Fibroblast of skin of scalp (primary cell): ENCODE measurements at regions not wholly inside any gene's neighbourhood (a gene's known extent, or its start where the extent isn't known, plus 50 kb on each side); places are given as distances from the start of the nearest gene placed in this dataset.
A peak's percentile ranks its signal among the peaks of the same experiment; 100 is the strongest.
"Not testable (repeated sequence)": the region's sequence is repeated elsewhere in the genome, so short reads cannot be mapped to it uniquely, and the experiment has no call there.

Experiments
- DNase-seq: peaks from one replicate; pipeline ENCODE4 v3.0.0-alpha.2; 2013

DNA sequence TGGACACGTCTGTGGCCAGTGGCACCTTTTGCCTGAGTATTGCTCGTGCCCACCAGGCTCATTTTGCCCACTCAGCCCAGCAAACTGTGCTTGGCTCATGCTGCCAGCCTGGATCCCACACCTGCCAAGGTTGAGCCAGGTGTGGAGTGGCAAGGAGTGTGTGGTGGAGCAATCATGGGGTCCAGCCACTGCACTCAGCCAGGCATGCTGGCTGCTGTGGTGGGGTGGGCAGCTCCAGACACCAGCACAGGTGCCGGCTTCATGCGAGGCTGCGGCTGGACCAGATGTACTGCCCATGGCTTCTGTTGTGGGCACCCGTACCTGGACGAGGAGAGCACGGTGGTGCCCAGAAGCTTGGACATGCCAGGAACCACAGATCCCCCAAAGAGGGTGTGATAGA, 364.1 kb downstream of the TMEM38B start:
- DNase-seq: no peak

DNA sequence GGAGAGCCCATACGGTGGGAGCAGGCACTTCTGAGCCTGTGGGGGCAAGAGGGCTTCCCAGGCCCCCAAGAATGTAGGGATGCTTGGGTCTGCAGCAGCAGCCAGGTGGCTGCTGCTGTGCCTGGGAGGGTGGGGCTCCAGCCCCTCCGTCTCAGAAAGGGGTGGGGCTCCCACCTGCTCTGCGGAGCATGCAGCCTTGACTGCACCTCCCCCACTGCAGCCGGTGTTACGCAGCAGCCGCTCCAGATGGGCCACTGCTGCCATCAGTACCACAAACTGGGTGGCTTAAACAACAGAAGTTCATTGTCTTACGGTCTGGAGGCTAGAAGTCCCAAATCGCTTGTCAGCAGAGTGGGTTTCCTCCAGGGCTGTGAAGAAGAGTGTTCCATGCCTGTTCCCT, 365.5 kb downstream of the TMEM38B start:
- no peak for DNase-seq

DNA sequence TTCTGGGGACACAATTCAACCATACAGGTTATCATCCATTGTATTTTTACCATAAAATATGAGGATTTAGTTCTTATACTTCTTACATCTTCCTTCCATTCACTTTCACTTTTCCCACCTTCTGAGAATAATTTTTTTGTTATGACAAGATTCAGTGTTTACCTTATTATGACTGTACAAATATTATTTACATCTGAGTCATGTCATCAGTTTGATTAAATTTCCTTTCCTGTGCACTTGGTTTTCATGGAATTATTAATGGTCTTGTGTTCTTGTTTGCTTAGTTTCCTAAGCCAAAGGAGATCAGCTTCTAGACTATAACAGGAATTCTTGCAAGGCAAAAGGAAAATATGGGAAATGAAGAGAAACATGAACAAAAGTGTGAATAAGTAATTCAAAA, 366.5 kb downstream of the TMEM38B start:
- no peak for DNase-seq

DNA sequence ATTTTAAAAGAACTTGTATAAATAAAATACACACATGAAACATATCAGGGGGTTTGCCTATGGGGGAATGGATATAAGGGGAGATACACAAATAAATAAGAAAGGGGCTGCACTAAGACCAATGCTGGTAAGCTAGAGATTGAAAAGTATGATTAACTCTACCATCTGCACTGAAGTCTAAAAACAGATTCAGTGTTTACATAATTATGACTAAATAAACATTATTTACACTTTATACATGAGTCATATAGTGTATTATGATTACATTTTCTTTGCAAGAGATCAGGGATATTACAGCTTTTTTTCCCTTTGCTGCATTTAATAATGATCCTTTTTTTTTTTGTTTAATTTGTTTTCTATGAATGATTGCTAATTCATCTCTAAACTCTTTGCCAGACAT, 367.9 kb downstream of the TMEM38B start:
- DNase-seq: no peak

DNA sequence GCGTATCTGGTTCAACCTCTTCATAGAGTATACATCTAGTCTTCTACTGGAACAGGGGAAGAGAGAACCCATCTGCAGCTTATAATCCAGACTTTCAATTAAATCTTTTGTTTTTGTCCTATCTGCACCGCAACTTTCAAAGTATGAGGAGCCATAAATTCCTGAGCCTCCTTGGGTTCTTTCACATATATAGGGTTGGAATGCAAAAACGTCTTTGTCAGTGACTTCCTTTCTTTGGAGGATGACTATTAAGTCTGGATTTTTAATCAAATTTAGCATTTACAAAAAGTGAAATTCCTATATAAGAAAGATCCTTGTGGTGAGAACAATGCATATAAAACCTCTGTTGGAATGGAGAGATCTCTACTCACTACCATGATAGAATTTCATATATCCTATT, 370.8 kb downstream of the TMEM38B start:
- DNase-seq: peak; percentile 71

DNA sequence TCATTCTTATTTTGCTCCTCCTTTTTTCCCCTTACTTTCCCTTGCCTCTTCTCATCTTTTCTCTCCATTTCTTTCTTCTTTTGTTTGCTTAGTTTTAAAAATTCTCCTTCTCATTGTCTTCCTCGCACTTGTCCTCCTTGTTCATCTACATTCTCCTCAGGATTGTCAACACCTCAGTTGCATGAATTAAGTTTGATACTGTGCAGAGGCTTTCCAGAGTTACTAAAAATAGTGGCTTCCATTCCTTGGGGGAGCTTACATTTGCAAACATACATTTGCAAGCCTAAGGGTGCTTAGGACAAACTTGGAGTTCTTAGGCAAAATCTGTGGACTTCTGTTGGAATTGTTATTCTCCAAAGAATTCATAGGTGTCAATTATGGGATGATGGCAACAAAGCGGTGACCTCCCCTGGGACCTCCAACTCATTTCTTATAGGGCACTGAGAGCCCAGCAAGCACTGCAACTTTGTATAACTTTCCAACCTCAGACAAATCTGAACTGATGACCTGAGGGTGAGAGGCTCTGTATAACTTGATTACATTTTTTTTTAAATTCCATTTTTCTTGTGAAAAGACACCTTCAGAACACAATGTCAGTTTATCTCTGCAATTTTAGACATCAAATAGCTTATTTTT, 371.4 kb downstream of the TMEM38B start:
- no peak for DNase-seq

DNA sequence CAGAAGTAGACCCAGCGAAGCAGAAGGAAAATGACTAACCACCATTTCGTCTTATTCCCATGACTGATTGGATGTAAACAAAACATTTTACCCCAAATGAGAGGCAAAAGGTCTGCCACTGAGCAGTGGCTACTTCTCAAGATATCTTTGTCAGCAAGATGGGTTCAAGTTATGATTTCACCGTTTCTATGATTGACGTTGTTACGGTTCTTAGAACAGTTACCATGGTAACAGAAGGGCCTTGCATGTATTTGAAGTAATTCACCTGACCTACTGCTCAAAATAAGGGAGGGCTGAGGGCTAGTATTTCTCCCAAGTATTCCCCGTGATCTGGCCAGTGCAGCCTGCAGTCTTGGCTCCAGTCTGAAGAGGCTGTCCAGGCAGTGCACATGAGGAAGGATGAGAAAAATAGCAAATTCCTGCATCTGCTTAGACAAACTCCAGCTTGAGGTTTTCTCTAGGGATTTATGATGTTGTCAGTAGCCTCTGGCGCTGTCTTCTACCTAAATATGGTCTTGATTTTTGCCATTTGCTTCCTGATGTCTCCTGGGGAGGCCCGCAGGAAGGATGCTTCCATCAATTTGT, 372.7 kb downstream of the TMEM38B start:
- peak; percentile 49 for DNase-seq

DNA sequence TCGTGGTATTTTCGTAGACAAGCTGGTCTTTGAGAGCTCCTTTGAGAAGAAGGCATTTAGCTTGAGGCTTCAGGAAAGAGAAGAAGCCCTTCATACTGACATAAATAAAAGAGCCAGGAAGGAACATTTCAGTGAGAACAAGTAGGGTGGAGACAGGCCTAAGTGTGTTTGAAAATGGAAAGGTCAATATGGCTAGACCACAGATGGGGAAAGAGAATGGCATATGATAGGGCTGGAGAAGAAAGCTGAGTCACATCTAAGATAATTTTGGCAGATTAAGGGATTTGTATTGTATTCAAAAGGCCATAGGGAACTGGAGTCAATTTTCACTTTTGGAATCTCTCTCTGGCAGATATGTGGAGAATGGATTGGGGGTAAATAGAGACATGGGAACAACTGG, 374.9 kb downstream of the TMEM38B start:
- DNase-seq: no peak

DNA sequence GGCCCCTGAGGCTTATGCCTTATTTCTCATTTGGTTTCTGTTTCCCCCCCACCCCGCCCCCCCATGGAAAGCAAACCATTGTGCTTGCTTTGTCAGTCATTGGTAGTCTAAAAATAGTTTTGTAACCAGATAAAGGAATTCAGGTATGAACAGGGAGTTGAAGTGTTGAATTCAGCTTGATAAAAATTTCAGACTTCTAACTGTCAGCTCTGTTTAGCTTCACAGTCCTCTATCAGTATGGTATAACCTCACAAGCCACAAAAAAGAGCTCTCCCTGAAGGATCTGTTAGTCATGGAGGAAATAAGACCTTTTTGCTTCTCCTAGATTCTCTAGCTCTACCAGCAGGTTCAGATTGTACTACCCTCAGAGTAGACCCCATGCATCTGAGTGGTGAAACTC, 378.1 kb downstream of the TMEM38B start:
- no peak for DNase-seq

DNA sequence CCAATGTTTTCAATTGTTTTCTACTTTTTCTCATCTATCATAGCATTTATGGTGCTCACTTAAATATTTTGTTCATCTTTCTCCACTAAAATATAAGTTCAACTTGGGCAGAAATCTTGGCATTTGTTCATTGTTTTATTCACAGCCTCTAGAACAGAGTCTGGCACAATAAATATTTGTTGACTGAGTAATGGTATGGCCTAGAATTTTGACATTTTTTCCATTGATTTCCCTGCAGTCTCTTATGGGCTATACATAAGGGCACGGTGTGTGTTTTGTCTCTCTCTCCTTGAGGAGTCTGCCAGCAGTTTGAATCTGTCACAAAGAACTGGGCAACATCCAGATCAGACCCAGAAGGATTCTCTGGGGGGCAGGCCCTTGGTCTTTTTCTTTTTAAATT, 379.7 kb downstream of the TMEM38B start:
- DNase-seq: peak; percentile 31

DNA sequence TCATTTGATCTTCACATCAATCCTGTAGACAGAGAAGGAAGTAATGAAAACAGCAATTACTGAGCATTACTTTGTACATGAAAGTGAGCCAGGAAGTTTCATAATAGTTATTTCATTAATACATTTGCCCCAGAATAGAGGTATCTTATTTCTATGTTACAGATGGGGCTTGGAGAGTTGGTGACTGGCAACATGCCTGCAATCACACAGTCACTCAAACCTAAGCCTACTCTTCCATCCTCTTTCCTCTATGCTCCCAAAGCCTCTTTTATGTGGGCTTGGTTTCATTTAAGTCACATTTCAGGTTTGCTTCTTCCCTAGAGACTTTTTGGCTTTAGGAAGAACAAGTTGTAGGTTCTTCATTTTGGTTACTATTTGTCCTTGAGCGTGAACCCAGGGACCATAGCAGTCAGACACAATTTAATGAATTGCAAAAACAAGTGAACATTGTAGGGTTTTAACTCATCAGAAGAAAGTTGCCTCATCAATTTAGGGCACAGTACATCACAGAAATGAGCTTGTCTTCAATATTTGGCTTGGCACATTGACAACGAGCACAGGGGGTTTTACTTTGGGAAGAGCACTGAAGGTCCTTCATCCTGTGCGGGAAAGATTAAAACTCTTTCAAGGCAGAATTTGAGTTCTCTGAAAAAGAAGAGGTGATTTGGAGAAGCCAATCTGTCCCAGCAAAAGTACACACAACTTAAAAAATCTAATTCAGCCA, 381.1 kb downstream of the TMEM38B start:
- DNase-seq: peak; percentile 82

DNA sequence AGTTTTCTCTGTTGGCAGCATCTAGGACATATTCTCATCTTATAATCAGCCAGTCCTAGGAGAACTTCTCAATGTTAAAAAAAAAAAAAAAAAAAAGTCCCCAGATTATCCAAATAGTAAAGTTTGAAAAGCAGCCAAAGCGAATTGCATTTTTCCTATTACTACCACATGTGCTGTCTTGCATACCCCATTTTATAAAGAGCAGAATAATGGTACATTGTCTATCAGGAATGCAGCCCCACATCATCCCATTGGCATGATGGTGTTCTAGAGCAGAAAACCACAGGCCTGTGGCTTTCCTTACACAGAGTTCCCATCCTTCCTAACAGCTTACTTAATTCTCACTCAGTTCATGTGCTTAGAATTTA, 381.6 kb downstream of the TMEM38B start:
- peak; percentile 99 for DNase-seq

DNA sequence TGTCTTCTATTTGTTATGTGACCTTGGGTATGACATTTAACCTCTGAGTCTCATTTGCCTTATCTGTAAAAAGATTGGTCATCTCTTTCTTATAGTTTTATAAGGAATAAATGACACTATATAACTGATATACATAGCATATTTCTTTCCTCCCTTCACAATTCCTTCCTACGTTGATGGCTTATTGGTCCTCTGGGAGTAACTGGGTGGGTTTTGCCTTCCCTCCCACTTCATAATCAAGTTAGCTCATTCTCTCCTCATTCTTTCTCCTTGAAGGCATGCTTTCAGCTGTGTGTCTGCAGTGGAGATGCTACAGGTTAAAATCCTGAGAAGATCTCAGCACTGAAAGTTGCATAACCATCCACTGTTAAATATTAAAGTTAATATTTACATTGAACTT, 382.4 kb downstream of the TMEM38B start:
- DNase-seq: no peak

DNA sequence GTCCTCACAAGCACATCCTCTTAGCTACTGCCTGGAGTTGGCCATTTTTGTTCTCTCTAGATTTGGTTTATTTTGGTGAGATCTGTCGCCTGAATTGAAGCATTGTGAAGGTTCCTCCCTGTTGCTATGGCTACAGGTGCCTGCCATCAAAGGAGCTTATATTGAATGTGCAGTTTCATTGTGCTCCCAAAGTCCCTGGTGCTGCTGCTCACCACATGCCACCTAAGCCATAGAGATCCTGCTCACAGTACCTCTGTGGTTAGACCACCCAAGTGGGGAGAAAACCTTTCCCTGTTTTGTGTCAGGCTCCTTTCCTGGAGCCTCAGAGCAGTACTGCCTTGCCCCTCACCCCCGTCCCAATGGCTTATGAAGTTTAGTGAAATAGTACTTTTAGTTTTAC, 383.4 kb downstream of the TMEM38B start:
- no peak for DNase-seq

DNA sequence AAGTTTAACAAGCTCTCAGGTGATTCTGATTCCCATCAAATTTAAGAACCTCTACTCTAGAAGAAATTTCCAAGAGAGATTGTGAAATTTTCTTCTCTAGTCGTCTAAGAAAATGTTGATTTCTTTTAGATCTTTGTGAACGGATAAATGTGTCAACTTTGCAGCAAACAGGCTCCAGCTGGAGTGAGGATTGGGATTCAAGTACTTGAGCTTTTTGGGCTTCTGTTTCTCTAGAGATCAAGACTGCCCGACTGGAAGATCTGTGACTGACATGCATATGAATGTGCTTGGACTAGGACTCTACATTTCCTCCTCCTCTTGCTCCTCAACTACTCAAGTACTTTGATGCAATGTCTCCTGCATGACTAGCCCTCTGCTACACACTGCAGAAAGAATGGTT, 388.3 kb downstream of the TMEM38B start:
- DNase-seq: no peak

DNA sequence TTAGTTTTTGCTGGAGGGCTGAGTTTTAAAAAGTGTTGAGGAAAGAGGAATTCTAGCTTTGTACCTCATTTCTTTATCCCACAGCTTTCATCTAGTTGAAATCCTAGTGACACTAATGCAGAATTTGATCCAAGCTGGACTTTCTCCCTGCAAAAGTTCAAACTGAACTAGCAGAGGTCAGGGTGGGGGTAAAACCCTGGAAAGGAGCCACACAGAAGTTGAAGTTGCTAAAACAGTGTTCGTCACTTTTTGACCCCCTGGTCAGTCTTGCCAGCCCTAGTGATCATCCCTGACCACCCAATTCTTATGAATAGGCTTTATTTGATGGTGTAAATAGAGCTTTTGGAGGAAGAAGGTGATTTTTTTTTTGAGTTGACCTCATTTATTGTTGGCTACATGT, 390.4 kb downstream of the TMEM38B start:
- DNase-seq: no peak

DNA sequence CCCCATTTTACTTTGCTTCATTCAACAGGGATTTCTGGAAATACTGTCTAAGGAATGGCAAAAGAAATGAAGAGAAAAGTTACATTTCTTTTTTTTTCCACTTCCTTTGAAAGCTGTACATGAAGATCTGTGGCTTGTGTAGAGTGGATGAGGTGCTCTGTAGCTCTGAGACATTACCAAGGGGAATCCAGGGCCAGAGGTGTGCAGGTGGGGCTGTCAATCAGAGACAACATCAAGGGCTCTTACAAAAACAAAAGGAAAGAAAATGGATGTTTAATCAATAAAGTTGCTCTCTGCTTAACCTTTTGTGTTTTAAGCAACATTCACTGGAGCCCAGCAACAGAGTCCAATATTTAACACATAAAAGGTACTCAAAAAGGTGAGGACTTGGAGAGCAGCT, 391.1 kb downstream of the TMEM38B start:
- DNase-seq: no peak

DNA sequence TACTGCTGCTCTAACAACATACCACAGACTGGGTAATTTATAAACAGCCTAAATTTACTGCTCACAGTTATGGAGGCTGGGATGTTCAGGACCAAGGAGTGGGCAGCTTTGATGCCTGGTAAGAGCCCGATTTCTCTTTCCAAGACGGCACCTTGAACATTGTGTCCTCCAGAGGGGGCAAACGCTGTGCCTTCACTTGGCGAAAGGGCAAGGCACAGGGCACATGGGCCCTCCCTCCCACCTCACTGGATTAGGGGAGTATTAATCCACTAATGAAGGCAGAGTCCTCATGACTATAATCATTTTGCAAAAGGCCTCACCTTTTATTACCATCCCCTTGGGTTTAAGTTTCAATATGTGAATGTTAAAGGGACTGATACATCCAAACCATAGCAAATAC, 397.7 kb downstream of the TMEM38B start:
- no peak for DNase-seq

DNA sequence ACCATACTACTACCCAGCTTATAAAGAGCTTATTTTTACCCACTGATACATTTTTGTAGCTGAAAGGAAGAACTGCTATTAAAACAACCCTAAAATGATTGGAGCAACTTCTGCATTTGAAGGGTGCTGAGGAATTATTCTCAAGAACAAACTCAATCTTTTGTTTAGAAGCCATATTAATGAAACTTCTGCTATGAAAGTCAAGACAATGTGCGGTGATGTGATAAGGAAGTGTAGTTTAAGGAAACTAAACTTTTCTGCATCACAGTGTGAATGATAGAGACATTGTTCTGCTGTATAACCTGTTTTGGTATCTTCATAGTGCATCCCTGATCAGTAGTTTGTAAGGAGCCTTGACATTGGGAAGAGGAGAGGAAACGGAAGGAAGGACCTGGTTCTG, 408.5 kb downstream of the TMEM38B start:
- DNase-seq: no peak

DNA sequence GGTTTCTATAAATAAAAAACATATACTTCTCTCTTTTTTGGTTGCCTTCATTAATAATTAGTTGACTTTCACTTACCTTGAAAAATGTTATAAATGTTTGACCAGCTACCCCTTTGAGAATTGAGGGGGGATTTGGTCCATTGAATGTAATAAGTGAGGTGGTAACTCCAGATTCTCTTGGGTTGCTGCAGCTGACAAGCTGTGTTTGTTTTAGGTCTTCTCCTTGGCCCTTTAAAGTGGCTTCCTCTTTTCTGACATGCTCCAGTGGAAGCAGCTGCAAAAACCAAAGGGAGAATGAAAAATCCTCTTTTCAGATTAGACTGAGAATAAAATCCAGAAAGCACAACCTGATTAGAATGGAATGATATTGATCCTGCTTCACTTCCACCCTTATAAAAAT, 410.5 kb downstream of the TMEM38B start:
- no peak for DNase-seq

DNA sequence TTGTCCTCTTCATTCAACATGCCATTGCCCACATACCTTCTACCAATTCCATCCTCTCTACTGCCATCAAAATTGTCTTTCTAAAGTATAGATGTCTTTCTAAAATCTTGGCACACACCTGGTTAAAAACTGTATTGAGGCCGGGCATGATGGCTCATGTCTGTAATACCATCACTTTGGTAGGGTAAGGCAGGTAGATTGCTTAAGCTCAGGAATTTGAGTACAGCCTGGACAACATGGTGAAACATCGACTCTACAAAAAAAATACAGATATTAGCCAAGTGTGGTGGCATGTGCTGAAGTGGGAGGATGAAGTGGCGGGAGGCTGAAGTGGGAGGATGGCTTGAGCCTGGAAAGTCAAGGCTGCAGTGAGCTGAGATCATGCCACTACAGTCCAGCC, 412.1 kb downstream of the TMEM38B start:
- no peak for DNase-seq

DNA sequence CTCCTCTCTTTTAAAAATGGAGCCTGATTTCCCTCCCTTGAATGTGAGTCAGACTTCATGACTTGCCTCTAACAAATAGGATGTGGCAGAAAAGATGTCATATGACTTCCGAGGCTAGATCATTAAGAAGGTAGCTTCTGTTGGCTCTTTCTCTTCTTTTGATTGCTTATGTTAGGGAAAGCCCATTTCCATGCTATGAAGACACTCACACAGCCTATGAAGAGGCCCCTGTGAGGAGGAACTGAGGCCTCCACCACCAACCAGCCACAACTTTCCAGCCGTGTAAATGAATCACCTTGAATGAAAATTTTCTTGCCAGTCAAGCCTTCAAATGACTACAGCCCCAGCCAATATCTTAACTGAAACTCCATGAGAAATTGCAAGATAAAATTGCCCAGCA, 413.4 kb downstream of the TMEM38B start:
- no peak for DNase-seq

DNA sequence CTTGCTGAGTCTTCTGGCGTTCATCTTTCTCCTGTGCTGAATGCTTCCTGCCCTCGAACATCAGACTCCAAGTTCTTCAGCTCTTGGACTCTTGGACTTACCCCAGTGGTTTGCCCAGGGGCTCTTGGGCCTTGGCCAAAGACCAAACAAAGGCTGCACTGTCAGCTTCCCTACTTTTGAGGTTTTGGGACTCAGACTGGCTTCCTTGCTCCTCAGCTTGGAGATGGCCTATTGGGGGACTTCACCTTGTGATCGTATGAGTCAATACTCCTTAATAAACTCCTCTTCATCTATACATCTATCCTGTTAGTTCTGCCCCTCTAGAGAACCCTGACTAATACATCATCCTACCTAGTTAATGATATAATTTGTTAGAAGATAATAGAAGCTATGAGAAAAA, 415.4 kb downstream of the TMEM38B start:
- not testable (repeated sequence) for DNase-seq

DNA sequence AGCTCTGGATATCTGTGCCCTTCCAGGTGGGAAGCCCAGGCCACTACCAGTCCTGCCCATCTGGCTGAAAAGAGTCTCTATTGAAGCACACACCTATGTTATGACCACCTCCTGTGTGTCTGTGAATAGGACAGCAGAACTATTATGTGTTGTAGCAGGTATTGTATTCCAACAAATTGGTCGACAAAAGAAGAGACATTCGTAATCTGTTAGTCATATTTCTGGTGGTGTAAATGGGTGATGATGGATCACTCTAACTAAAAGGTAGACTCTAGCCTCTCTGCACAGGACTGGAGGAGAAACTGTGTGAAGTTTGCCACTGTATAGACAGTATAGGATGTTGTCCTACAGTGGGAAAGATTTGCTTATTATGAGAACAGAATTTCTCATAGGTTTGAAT, 416.1 kb downstream of the TMEM38B start:
- no peak for DNase-seq
